H9 (cell line): ENCODE measurements at regions not wholly inside any gene's neighbourhood (a gene's known extent, or its start where the extent isn't known, plus 50 kb on each side); places are given as distances from the start of the nearest gene placed in this dataset.

ENCODE experiments used
- DNase-seq: peaks from one replicate; pipeline ENCODE4 v3.0.0-alpha.2; 2017
- H2AFZ ChIP-seq: one replicate; pipeline ENCODE4 v1.6.1; 2013; ENCODE audit warnings: mild to moderate bottlenecking, low read length, control low read depth, moderate library complexity
- H2AK5ac ChIP-seq: 2 replicates; pipeline ENCODE4 v1.6.1; 2013; ENCODE audit warnings: low read length, control low read depth, mixed read lengths; ENCODE audit not compliant: insufficient read length
- H2BK120ac ChIP-seq: one replicate; pipeline ENCODE4 v1.6.1; 2013; ENCODE audit warnings: low read depth, mild to moderate bottlenecking, low read length, control low read depth, inconsistent platforms; ENCODE audit not compliant: poor library complexity, severe bottlenecking
- H2BK12ac ChIP-seq: 2 replicates; pipeline ENCODE4 v1.6.1; 2013; ENCODE audit warnings: low read length, control low read depth, mixed read lengths, low read depth; ENCODE audit not compliant: insufficient read length
- H2BK15ac ChIP-seq: 2 replicates; pipeline ENCODE4 v1.6.1; 2013; ENCODE audit warnings: low read depth, low read length, control low read depth
- H2BK20ac ChIP-seq: one replicate; pipeline ENCODE4 v1.6.1; 2013; ENCODE audit warnings: low read depth, mild to moderate bottlenecking, low read length, control low read depth, inconsistent platforms; ENCODE audit not compliant: poor library complexity, severe bottlenecking
- H2BK5ac ChIP-seq: 2 replicates; pipeline ENCODE4 v1.6.1; 2013; ENCODE audit warnings: low read length, control low read depth, mixed read lengths; ENCODE audit not compliant: insufficient read length
- H3K14ac ChIP-seq: 2 replicates; pipeline ENCODE4 v1.6.1; 2013; ENCODE audit warnings: low read length, control low read depth; ENCODE audit not compliant: insufficient read depth
- H3K18ac ChIP-seq: 2 replicates; pipeline ENCODE4 v1.6.1; 2013; ENCODE audit warnings: low read depth, mild to moderate bottlenecking, mixed read lengths, low read length, control low read depth; ENCODE audit not compliant: insufficient read length
- H3K23ac ChIP-seq: 2 replicates; pipeline ENCODE4 v1.6.1; 2013; ENCODE audit warnings: low read length, control low read depth, mixed read lengths, low read depth; ENCODE audit not compliant: insufficient read length
- H3K23me2 ChIP-seq: 2 replicates; pipeline ENCODE4 v1.6.1; 2013; ENCODE audit warnings: low read depth, mild to moderate bottlenecking, mixed read lengths, low read length, control low read depth; ENCODE audit not compliant: insufficient read length, poor library complexity, severe bottlenecking
- H3K27ac ChIP-seq: 2 replicates; pipeline ENCODE4 v1.5.1; 2013; ENCODE audit warnings: low read length, control low read depth, mixed read lengths, low read depth; ENCODE audit not compliant: insufficient read length
- H3K27me3 ChIP-seq: 2 replicates; pipeline ENCODE4 v1.6.1; 2013; ENCODE audit warnings: low read length, control low read depth, inconsistent platforms; ENCODE audit not compliant: insufficient read depth
- H3K4ac ChIP-seq: 2 replicates; pipeline ENCODE4 v1.6.1; 2013; ENCODE audit warnings: low read depth, mild to moderate bottlenecking, control low read depth, inconsistent platforms, low read length, moderate library complexity
- H3K4me1 ChIP-seq: 2 replicates; pipeline ENCODE4 v1.6.1; 2013; ENCODE audit warnings: low read length, control low read depth, inconsistent platforms; ENCODE audit not compliant: insufficient read depth
- H3K4me2 ChIP-seq: 2 replicates; pipeline ENCODE4 v1.6.1; 2013; ENCODE audit warnings: low read length, control low read depth, mixed read lengths; ENCODE audit not compliant: insufficient read length, insufficient read depth
- H3K56ac ChIP-seq: 2 replicates; pipeline ENCODE4 v1.6.1; 2013; ENCODE audit warnings: low read depth, mild to moderate bottlenecking, mixed read lengths, low read length, control low read depth; ENCODE audit not compliant: insufficient read length
- H3K79me1 ChIP-seq: 2 replicates; pipeline ENCODE4 v1.6.1; 2013; ENCODE audit warnings: low read depth, mild to moderate bottlenecking, moderate library complexity, low read length, control low read depth, inconsistent platforms; ENCODE audit not compliant: insufficient read depth, poor library complexity, severe bottlenecking
- H3K79me2 ChIP-seq: 2 replicates; pipeline ENCODE4 v1.6.1; 2013; ENCODE audit warnings: low read length, control low read depth, inconsistent platforms; ENCODE audit not compliant: insufficient read depth
- H3K9ac ChIP-seq: 2 replicates; pipeline ENCODE4 v1.6.1; 2013; ENCODE audit warnings: low read length, control low read depth, mixed read lengths; ENCODE audit not compliant: insufficient read length; ENCODE audit errors: extremely low read depth
- H3K9me3 ChIP-seq: one replicate; pipeline ENCODE4 v1.6.1; 2013; ENCODE audit warnings: low read depth, low read length, inconsistent platforms; ENCODE audit not compliant: control insufficient read depth
- H3T11ph ChIP-seq: one replicate; pipeline ENCODE4 v1.6.1; 2013; ENCODE audit warnings: mild to moderate bottlenecking, low read length, control low read depth, inconsistent platforms
- H4K20me1 ChIP-seq: one replicate; pipeline ENCODE4 v1.6.1; 2013; ENCODE audit not compliant: control insufficient read depth, insufficient read length, insufficient read depth
- H4K5ac ChIP-seq: 2 replicates; pipeline ENCODE4 v1.6.1; 2013; ENCODE audit warnings: low read depth, mild to moderate bottlenecking, mixed read lengths, low read length, control low read depth; ENCODE audit not compliant: insufficient read length
- H4K8ac ChIP-seq: replicated peaks from 2 replicates; pipeline ENCODE4 v1.6.1; 2013; ENCODE audit warnings: low read length, control low read depth, mixed read lengths, low read depth; ENCODE audit not compliant: insufficient read length
- H4K91ac ChIP-seq: 2 replicates; pipeline ENCODE4 v1.6.1; 2013; ENCODE audit warnings: low read depth, mild to moderate bottlenecking, moderate library complexity, mixed read lengths, low read length, control low read depth; ENCODE audit not compliant: insufficient read length
- H3K27ac Mint-ChIP-seq, 3 experiments: 2 replicates in 2 of 3; 3 replicates in 1 of 3; pipeline ENCODE4 v1.8.0; 2020 to 2021; ENCODE audit warnings: mixed read lengths in 3 of 3, mild to moderate bottlenecking in 1 of 3, moderate library complexity in 1 of 3
- H3K27me3 Mint-ChIP-seq: 2 replicates; pipeline ENCODE4 v1.8.0; 2021; ENCODE audit warnings: low read depth, mild to moderate bottlenecking, moderate library complexity, mixed read lengths
- H3K36me3 Mint-ChIP-seq, 3 experiments: 2 replicates in 2 of 3; 3 replicates in 1 of 3; pipeline ENCODE4 v1.8.0; 2020 to 2021; ENCODE audit warnings: low read depth in 3 of 3, mixed read lengths in 3 of 3; ENCODE audit not compliant: insufficient read depth in 1 of 3
- H3K4me1 Mint-ChIP-seq, 2 experiments: 2 replicates each; pipeline ENCODE4 v1.8.0; 2020; ENCODE audit warnings: mixed read lengths in 2 of 2
- H3K4me3 Mint-ChIP-seq, 2 experiments: 2 replicates in 1 of 2; 3 replicates in 1 of 2; pipeline ENCODE4 v1.8.0; 2020 to 2021; ENCODE audit warnings: mild to moderate bottlenecking in 2 of 2, mixed read lengths in 2 of 2, moderate library complexity in 1 of 2
- H3K9me3 Mint-ChIP-seq, 2 experiments: 2 replicates in 1 of 2; 3 replicates in 1 of 2; pipeline ENCODE4 v1.8.0; 2020; ENCODE audit warnings: mild to moderate bottlenecking in 2 of 2, mixed read lengths in 2 of 2, moderate library complexity in 1 of 2
- CTCF ChIP-seq: fragments of 200-600 bp; sonication (generic); conservative IDR thresholded peaks from 3 replicates; pipeline ENCODE4 v1.8.0; 2021; ENCODE audit warnings: antibody characterized with exemption, mild to moderate bottlenecking
- WGBS: extraction: QIAGEN DNeasy Blood & Tissue Kit; methylation state at CpG from one replicate; pipeline ENCODE4 v1.1.7; 2013; ENCODE audit warnings: missing lambda C conversion rate, low lambda C conversion rate, mixed read lengths; ENCODE audit not compliant: insufficient read length; ENCODE audit errors: extremely low coverage; 5-methylcytosine and 5-hydroxymethylcytosine counted together

- no CpG with 5 or more reads among the region's 2 CpGs for WGBS
- H4K5ac ChIP-seq = no peak overlapping the region
These were observed 516.3 kb downstream of the COL12A1 start for GRCh38 chr6:74689601-74690000.

More at GRCh38 chr6:74689601-74690000, 516.3 kb downstream of the COL12A1 start:
- no peaks in the 10 kb centered on the region for H3K79me2 ChIP-seq
- Mint-ChIP-seq H3K9me3 (no peaks in the 10 kb centered on the region), H3K4me3 (no peak overlapping the region), H3K36me3 (no peaks in the 10 kb centered on the region; a peak in 1 of 7 replicates), H3K27me3 (peaks cover 1% of the 10 kb centered on the region; the same call in 1 of the 2 replicates), H3K4me1 (no peaks in the 10 kb centered on the region), H3K27ac (no peak overlapping the region)
- no peak overlapping the region for H2BK15ac ChIP-seq
- H3K14ac ChIP-seq = no peak overlapping the region
- no peak overlapping the region for H4K91ac ChIP-seq
- H4K20me1 ChIP-seq = no peaks in the 10 kb centered on the region
- H3K18ac ChIP-seq = no peak overlapping the region
- H3K56ac ChIP-seq = no peak overlapping the region
- H2BK5ac ChIP-seq = no peak overlapping the region
- no peaks in the 10 kb centered on the region for H3K27me3 ChIP-seq
- H4K8ac ChIP-seq = no peak overlapping the region
- no peak overlapping the region for H3K4me2 ChIP-seq
- H3K27ac ChIP-seq = no peak overlapping the region
- H3K9me3 ChIP-seq = no peaks in the 10 kb centered on the region
- no peaks in the 10 kb centered on the region for H3K23me2 ChIP-seq
- no peak overlapping the region for H2AK5ac ChIP-seq
- no peak overlapping the region for H3K9ac ChIP-seq
- no peak overlapping the region for H2BK120ac ChIP-seq
- no peak overlapping the region for H2BK20ac ChIP-seq
- no peak overlapping the region for H3K4ac ChIP-seq
- H3T11ph ChIP-seq = no peak overlapping the region
- no peak for TF ChIP-seq CTCF
- H3K23ac ChIP-seq = no peak overlapping the region
- H3K4me1 ChIP-seq = no peaks in the 10 kb centered on the region
- DNase-seq = no peak
- H2AFZ ChIP-seq = no peak overlapping the region
- no peaks in the 10 kb centered on the region for H3K79me1 ChIP-seq
- H2BK12ac ChIP-seq = no peak overlapping the region
